GM19467 (cell line): ENCODE measurements at regions not wholly inside any gene's neighbourhood (a gene's known extent, or its start where the extent isn't known, plus 50 kb on each side); places are given as distances from the start of the nearest gene placed in this dataset.
"Not testable (repeated sequence)": the region's sequence is repeated elsewhere in the genome, so short reads cannot be mapped to it uniquely, and the experiment has no call there.

Experiments used
- ATAC-seq: cut with Tn5 transposase; IDR thresholded peaks from one replicate; pipeline ENCODE4 v1.9.1; 2021; ENCODE audit warnings: mild to moderate bottlenecking, moderate library complexity; ENCODE audit not compliant: unreplicated experiment

DNA sequence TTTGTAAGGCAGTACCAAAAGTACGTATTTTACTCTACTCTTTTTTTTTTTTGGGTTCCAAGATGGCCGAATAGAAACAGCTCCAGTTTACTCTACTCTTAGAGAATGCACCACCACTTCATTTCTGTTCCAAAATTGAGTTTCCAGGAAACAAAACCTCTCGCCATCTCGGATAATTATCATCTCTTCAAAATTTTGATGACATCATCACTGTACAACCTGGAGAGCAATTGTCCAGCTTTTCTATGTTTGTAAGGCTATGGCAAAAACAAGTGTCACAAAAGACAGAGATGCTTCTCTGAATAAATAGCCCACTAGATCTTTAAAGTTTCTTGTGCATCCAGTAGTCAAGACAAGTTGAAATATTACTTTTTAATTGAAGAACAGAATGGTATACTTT, 1631.9 kb upstream of the CDH6 start:
- ATAC-seq, result no peak

DNA sequence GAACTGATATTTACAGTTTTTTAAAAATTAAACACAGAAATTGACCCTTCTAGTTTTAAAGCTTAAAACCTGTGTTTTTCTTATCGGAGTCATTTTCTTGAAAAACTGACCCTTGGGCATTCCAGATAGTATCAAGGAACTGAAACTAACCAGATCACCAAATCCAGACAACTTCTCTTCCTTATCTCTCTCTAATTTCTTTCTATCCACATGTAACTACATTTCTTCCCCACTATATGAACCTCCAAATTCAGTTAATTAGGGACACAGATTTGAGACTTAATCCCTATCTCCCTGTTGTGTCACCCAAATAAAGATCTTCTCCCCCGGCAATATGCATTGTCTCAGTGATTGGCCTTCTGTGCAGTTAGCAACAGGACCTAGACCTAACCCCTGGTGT, 1643.0 kb upstream of the CDH6 start:
- ATAC-seq, result no peak

DNA sequence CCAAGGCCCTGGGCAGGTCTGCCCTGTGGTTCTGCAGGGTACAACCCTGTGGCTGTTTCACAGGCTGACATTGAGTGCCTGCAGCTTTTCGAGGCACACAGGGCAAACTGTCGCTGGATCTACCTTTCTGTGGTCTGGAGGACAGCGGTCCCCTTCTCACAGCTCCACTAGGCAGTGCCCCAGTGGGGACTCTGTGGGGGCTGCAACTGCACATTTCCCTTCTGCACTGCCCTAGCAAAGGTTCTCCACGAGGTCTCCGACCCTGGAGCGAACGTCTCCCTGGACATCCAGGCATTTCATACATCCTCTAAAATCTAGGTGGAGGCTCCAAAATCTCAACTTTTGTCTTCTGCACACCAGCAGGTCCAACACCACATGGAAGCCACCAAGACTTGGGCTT, 1645.2 kb upstream of the CDH6 start:
- ATAC-seq, result no peak

DNA sequence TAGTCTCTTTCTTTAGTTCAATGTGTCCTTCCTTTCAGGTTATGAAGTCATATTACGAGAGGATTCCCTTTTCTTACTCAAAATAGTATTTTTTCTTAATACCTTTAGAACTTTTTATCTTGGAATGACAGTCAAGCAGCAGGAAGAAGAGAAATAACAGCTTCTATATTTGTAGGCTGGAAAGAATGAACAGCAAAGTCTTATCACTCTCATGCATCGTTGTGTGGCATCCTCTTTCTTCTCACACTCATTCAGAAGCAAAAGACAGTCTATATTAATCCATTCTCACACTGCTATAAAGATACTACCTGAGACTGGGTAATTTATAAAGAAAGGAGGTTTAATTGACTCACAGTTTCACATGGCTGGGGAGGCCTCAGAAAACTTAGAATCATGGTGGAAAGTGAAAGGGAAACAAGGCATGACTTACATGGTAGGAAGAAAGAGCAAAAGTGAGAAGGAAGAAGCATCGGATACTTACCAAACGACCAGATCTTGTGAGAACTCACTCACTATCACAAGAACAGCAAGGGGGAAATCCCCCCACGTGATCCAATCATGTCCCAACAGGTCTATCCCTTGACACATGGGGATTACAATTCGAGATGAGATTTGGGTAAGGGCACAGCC, 1646.1 kb upstream of the CDH6 start:
- no peak for ATAC-seq

DNA sequence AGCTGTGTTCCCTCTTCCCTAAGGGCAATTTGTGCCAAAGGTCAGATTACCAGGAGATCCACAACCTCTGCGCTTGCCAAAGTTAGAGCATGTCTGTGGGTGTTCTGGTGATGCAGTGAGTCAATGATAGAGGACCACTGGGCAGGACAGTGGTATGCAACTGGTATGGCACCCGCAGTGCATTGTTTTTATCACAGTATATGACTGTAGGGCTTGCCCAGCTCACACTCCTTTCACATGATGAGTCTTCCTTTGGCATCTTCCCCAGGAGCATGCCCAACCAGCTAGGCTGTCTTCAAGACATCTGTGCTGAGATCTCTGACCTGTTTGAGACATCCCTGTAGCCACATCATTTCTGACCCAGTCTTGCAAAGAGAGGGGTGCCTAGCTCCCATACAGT, 1650.0 kb upstream of the CDH6 start:
- ATAC-seq, result no peak

DNA sequence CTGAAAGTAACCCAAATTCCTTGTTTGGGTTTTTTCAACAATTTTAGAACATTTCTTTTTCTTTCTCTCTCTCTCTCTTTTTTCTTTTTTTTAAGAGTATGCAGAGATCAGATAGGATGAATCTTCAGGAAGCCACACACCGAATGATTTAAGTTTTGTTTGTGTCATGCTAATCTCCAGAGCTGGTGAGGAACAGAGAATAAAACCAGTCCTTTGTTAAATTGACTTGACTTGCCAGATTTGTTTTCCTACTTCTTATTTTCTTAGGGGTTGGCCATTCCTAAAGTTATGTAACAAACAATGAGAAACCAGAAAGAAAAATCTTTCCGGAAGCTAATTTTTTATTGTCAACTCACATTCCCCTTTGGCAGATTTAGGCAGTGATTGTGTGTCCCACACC, 1669.3 kb upstream of the CDH6 start:
- ATAC-seq, result no peak

DNA sequence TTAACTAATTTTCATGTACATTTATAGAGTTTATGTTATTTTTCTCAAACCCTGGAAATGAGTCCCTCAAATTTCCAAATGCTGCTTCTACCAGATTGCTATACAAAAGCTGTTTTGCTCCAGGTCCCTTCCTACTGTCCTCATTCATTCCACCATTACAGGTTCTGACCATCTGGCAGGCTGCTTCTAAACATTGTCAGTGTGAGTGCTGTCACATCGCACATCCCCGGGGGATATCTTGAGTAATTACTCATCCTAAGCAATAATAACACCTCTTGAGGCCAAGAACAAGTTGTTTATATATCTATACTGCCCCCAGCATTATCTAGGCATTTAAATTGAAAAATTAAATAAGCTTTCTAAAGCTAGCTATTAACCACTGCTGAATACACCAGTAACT, 1675.3 kb upstream of the CDH6 start:
- ATAC-seq, result no peak

DNA sequence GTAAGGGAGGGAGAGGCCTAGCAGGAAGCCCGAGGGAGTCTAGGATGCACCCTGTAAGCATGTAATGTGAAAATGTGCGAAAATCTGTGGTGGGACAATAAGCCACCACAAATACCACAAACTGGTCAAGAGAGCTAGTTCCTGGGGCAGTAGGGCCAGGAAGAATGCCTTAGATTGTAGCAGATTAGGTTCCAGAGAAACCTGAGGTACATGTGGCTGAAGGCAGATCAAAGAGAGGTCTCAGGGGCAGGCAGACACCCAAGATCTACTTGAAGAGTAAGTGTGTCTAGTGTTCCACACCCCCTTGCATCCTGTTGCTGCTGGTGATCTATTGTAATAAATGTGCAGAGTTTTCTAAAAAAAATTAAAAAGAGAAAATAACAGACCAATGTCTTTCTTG, 1677.3 kb upstream of the CDH6 start:
- ATAC-seq, result no peak

DNA sequence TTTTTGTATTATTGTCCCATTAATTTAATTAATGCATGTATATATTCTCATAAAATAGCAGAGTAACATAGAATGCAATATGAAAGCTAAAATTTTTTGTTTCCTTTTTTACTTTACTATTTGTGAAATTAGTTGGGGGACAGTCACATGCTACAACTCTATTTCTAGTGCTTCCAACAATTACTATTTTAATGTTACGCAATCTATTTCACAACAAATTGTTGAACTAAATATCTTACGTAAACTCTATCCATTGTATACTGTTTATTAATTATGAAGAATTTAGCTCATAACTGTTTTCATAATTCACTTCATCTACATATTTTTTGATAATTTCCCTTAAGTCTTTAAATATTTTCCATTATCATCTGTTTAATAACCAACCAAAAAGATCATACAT, 1685.4 kb upstream of the CDH6 start:
- no peak for ATAC-seq

DNA sequence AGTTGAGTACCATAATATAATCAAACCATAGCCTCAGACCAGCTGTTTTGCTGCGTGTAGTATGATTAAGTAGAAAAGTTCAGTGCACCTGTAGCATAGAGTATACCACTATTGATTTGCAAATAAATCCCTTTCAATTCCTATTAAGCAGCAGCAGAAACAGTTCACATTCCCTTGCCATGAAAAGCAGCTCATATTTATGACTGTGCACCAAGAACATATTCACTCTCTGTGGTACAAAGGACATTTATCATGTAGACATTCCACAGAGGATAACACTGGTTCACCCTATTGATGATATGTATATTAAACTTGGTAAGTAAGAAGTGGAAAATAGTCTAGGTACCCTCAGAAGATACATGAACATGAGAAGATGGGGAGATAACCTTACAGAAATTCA, 1689.1 kb upstream of the CDH6 start:
- no peak for ATAC-seq

DNA sequence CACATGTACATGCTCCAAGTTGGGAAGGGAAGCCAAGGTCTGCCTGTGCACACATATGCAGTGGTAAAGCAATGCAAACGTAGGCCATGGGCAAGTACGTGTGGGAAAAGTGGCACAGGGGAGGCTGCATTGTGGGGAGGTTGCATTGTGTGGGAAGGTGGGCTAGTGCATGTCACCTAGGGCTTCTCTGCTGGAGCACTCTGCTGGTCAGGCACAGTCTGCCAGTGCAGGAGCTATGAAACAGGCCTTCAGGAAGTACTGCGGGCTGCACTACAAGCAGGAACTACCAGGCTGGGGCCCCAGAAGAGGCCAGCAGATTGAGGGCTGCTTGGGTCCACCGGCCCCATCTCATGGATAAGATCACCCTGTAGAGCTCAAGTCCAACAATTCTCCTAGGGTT, 1694.6 kb upstream of the CDH6 start:
- ATAC-seq, result no peak

DNA sequence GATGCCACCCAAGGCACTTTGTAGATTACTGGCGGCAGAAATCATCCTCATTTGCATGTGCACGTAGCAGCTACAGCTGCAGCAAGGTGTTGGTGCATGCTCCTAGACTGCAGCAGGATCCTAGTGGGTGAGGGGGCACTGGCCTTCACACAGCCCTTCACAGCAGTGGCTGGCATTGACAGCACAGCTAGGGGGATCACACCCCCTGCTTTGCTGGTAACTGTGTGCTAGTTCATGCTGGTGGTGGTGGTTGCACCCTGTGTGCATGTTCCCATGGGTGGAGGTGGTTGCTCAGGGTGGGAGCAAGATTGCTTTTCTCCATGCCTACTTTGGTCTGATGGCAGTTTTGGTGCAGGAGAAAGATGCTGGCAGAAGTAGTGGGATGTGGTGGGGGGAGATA, 1695.1 kb upstream of the CDH6 start:
- ATAC-seq, result no peak

DNA sequence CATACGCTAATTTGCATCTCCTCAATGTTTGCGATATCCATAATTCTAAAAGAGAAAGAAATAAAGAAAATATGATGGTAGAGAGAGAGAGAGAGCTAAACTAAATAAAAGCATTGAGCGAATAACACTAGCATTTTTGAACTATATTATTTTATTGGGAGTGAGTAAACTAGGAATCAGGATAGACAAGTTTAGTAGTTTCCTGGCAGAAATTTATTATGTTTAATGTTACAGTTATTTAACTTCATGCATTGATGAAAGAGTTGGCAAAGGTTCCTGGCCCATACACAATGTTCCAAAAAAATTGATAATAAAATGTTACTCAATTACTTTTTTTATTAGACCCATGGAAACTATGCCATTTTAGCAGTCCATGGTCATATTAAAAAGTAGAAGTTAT, 1708.2 kb upstream of the CDH6 start:
- ATAC-seq, result no peak

DNA sequence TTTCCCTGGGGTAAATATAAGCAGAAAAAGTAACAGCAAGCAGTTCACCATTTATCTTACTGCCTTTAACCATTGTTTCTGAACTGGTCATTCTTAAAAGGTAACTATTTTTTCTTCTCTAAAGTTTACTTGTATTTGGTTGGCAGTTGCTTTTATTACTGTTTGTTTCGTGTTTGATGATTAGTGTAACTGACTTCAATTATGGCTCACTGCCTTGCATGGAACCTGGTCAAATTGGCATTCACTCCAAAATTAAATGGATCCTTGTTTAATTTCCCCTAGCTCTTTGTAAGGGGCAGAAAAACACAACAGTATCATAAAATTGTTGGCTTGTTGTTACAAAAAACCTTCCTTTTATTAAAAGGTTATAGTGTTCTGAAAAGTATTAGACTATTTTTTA, 1723.9 kb upstream of the CDH6 start:
- no peak for ATAC-seq

DNA sequence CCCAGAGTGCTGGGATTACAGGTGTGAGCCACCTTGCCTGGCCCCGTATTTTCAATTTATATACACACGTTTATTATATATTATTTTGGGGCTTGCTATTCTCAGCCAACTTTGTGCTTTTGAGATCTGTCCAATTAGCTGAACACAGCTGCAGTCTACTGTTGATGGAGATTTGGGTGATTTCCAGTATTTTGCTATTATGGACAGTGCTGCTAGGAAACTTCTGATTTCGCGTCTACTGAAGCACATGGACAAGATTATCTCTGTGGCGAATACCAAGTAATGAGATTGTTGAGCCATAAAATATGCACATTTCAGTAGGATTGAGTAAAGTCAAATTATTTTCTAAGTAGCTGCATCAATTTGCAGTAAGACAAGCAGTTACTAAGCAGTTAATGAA, 1731.2 kb upstream of the CDH6 start:
- ATAC-seq, result no peak

DNA sequence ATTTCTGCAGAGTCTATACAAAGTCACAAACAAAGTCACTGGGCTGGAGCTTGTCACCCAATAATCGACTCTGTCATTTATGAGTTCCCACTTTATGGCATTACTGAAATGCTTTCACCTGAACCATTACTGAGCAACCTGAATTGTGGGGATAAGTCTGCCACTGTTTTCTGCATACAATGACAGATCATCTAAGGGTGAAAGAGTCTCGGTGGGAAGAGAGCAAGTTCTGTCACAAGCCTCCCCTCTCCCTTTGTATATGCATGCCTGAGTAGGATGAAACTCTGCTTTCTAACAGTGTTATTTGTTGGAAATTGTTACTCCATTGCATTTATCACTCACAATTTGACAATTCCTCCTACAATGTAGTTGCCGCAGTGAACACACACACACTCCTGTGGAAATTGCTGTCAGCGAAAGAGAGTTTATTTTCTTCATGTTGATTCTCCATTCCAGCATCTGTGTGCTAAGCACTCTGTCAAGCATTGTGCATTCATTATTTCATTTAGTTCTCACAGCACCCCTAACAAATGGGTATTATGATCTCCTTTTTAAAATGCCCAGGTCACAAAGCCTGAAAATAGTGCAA, 1732.4 kb upstream of the CDH6 start:
- no peak for ATAC-seq

DNA sequence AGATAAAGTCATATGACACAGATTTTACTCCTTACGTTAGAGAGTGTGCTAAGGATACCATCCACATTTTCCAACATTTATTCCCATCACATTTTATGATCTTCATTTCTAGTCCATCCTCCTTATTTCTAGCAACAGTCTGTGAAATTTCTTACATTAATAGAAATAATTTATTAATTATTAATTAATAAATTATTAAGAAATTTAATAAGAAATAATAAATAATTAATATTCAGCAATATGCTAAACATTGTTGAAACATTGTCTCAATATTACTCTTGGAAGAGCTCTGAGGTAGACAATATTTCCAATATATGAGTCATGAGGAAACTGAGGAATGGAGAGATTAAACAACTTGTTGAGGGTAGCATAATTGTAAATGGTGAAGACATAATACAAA, 1742.5 kb upstream of the CDH6 start:
- not testable (repeated sequence) for ATAC-seq

DNA sequence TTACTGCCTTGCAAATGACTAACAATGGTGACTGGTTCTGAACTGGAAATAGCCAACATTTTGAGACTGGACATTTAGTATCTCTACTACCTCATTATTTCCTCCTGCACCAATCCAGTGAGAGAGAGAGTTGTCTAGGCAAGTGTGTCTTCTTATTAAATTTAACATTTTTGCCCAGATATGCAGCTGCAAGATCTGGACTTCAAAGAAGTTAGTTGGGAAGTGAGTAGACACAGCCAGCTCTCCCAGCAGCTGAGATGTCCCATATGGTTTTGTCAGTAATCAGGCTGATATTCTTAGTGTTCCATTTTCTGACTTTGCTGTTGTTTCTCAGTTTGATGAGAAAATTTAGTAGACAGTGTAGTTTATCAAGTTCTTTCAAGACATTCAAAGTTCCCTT, 1778.8 kb upstream of the CDH6 start:
- ATAC-seq, result no peak

DNA sequence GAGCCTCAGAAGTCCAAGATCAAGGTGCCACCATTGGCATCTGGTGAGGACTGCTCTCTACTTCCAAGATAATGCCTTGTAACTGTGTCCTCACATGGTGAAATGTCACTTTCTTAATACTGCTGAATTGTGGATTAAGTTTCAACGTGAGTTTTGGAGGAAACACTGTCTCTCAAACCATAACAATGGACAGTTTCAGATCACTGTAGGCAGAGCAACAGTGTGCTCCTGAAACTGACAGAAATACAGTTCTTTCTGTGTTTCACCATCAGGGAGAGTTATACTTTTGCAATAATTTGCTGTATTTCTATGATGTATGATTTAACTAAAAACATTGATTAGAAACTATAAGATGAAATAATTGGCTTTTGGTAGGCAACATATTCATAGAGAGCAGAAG, 1780.5 kb upstream of the CDH6 start:
- ATAC-seq, result no peak

DNA sequence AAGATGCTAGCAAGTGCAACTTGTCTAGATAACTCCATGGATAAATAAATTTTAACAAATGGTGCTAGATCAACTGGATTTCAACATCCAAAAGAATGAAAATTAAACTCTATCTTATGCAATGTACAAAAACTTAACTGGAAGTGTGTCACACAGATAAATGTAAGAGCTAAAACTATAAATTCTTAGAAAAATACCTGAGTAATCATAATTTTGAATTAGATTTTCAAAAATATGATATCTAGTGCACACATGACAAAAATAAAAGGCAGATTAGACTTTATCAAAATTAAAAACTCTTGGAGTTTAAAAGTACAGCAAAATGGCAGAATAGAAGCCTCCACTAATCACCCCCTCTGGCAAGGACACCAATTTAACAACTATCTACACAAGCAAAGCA, 1791.2 kb upstream of the CDH6 start:
- ATAC-seq, result no peak

DNA sequence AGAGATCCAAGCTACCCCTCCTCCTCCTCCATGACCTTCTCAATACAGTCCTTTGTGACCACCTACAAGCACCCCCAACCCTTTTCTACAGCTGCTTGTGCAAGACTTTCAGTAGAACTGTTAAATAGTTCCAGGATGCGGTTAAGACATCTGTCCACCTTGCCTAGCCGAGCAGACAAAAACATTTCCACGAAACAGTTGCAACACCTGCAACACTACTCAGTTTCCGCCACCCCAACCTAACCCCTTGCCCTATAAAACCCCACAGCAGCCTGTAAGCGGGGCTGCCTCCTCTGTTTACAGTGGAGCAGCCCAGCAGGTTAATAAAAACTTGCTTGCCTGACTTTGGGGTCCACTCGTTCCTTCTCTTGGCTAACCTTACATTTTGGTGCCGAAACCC, 1803.5 kb upstream of the CDH6 start:
- no peak for ATAC-seq

DNA sequence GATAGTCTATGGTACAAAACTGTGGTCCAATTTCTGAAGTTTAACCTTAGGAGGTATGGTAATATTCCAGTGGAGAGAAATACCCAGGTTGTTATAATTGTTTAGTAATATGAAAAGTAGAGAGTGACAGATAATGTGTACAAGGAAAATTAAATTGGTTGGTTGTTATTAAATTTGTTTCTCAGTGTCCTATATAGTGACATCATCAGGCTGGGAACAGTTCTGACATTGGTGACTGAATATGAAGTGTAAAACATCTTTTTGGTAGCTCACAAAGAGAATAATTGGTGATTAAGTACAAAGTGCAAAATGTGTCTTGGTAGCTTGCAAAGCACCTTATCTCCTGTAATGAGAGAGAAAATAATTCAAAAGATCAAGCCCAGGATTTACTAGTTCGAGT, 1806.1 kb upstream of the CDH6 start:
- ATAC-seq, result no peak

DNA sequence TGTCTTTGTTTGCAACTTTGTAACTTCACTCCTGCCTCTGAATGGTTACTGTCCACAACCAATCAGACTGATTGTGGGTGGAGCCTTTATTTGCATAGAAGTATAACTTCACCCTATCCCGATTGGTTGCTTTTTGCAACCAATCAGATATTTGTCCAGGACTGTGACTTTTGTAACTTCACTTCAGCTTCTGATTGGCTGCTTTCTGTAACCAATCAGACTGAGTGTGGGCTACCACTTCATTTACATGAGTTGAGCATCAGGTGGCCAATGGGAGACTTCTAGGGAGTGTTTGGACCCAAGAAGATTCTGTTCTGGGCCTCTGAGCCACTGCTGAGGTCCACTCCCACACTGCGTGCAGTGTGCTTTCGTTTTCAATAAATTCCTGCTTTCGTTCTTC, 1810.7 kb upstream of the CDH6 start:
- no peak for ATAC-seq
